ENCODE measurements at regions not wholly inside any gene's neighbourhood (a gene's known extent, or its start where the extent isn't known, plus 50 kb on each side); places are given as distances from the start of the nearest gene placed in this dataset.

GRCh38 chr6:4420160-4420865 is 284.9 kb upstream of the ECI2 start:
- no peak for TF ChIP-seq EZH2 (IDR thresholded peaks at IDR 0.05; ENCODE audit: insufficient read depth, poor library complexity, severe bottlenecking)
- no peak for TF ChIP-seq EZH2phosphoT487 (IDR thresholded peaks at IDR 0.05; ENCODE audit: insufficient read depth, low read depth)

All from GM23248 (cell line).